HepG2 (cell line): ENCODE measurements at regions not wholly inside any gene's neighbourhood (a gene's known extent, or its start where the extent isn't known, plus 50 kb on each side); places are given as distances from the start of the nearest gene placed in this dataset.

Experiments
- ATAC-seq: fragments of 200-7000 bp; cut with Tn5 transposase; 3 replicates; pipeline ENCODE4 v1.9.1; 2020; ENCODE audit warnings: mild to moderate bottlenecking, moderate library complexity
- BruUV-seq: library from RNA; stranded (reverse); fragments of 400-500 nt; replicated peaks from 2 replicates; lab custom pipeline; 2021; lab: Mats Ljungman, UMichigan
- CTCF ChIA-PET: fragments of 300-600 bp; formaldehyde crosslinking; extraction: SDS; loops from one replicate; lab custom pipeline; 2021; ENCODE audit warnings: low total read pairs, inconsistent platforms, low intra/inter-chr PET ratio; lab: Yijun Ruan, JAX
- POLR2A ChIA-PET: fragments of 350-600 bp; sonication (Branson Sonifier 250); formaldehyde crosslinking; loops from one replicate; lab custom pipeline; 2020; ENCODE audit warnings: antibody characterized with exemption, inconsistent platforms; lab: Yijun Ruan, JAX
- DNase-seq: peaks from one replicate; pipeline ENCODE4 v3.0.0-alpha.2; 2015; ENCODE audit warnings: low spot score
- FAIRE-seq: peaks from 3 replicates; lab custom pipeline; 2011; peaks lifted over from hg19 to GRCh38; lab: Jason Lieb, UNC
- H2AFZ ChIP-seq: one replicate; pipeline ENCODE4 v1.6.1; 2011; ENCODE audit warnings: low read length, inconsistent platforms
- H3K27ac ChIP-seq: fragments of 300-600 bp; 3 replicates; pipeline ENCODE4 v1.8.0; 2011; ENCODE audit warnings: mixed run types, mild to moderate bottlenecking, mixed read lengths, low read length, inconsistent platforms; ENCODE audit not compliant: insufficient read depth; ENCODE audit errors: extremely low read length
- H3K27me3 ChIP-seq, 2 experiments: fragments of 200-600 bp in 1 of 2; 2 replicates in 1 of 2; 3 replicates in 1 of 2; pipeline versions ENCODE4 v1.6.0 to v1.8.0; 2011; ENCODE audit warnings: low read length in 2 of 2, mild to moderate bottlenecking in 2 of 2, moderate library complexity in 2 of 2, inconsistent platforms in 1 of 2; ENCODE audit not compliant: insufficient read depth in 2 of 2, control insufficient read depth in 1 of 2
- H3K36me3 ChIP-seq, 2 experiments: fragments of 200-600 bp in 1 of 2; replicated peaks in 1 of 2; 2 replicates in 1 of 2; 3 replicates in 1 of 2; pipeline versions ENCODE4 v1.5.1 to v1.8.0; 2011; ENCODE audit warnings: low read length in 2 of 2, inconsistent platforms in 1 of 2; ENCODE audit not compliant: insufficient read depth in 2 of 2, control insufficient read depth in 1 of 2
- H3K4me1 ChIP-seq: 2 replicates; pipeline ENCODE4 v1.5.1; 2012; ENCODE audit warnings: low read length, inconsistent platforms; ENCODE audit not compliant: insufficient read depth
- H3K4me2 ChIP-seq: 2 replicates; pipeline ENCODE4 v1.6.0; 2011; ENCODE audit warnings: low read depth, low read length, inconsistent platforms
- H3K4me3 ChIP-seq, 3 experiments: fragments of 200-600 bp in 1 of 3; sonication (generic), shearing (Covaris generic) in 1 of 3; replicated peaks in 1 of 3; 2 replicates each; pipeline ENCODE4 v1.5.1; 2011 to 2016; ENCODE audit warnings: low read length in 3 of 3, inconsistent platforms in 2 of 3, low read depth in 2 of 3, mild to moderate bottlenecking in 2 of 3, control low read depth in 1 of 3, mixed read lengths in 1 of 3; ENCODE audit not compliant: insufficient read depth in 1 of 3
- H3K79me2 ChIP-seq: one replicate; pipeline ENCODE4 v1.6.1; 2011; ENCODE audit warnings: low read length, inconsistent platforms; ENCODE audit not compliant: insufficient read depth
- H3K9ac ChIP-seq: 2 replicates; pipeline ENCODE4 v1.6.0; 2011; ENCODE audit warnings: mild to moderate bottlenecking, low read depth, low read length, inconsistent platforms; ENCODE audit not compliant: insufficient read depth
- H3K9me3 ChIP-seq: 2 replicates; pipeline ENCODE4 v1.5.1; 2012; ENCODE audit warnings: mild to moderate bottlenecking, low read length
- H4K20me1 ChIP-seq: 2 replicates; pipeline ENCODE4 v1.6.0; 2011; ENCODE audit warnings: inconsistent platforms, mild to moderate bottlenecking, low read length, moderate library complexity; ENCODE audit not compliant: insufficient read depth
- DNMT1 ChIP-seq: sonication (generic); formaldehyde crosslinking; IDR thresholded peaks from 2 replicates; pipeline ENCODE4 v1.5.1; 2020; ENCODE audit warnings: mild to moderate bottlenecking, missing genetic modification reagents
- FOXA3 ChIP-seq: IDR thresholded peaks from 2 replicates; pipeline ENCODE4 v1.6.1; 2016; ENCODE audit warnings: missing genetic modification reagents, missing compliant biosample characterization
- REXO4 ChIP-seq: sonication (generic); formaldehyde crosslinking; IDR thresholded peaks from 2 replicates; pipeline ENCODE4 v1.8.0; 2022; ENCODE audit warnings: missing genetic modification reagents, mild to moderate bottlenecking, borderline replicate concordance
- TBX3 ChIP-seq: fragments of 450-650 bp; IDR thresholded peaks from 2 replicates; pipeline ENCODE4 v1.6.1; 2017; ENCODE audit warnings: antibody characterized with exemption, mild to moderate bottlenecking, inconsistent platforms, borderline replicate concordance
- ZBTB7B ChIP-seq: sonication (generic); formaldehyde crosslinking; IDR thresholded peaks from 2 replicates; pipeline ENCODE4 v1.4.0; 2020; ENCODE audit warnings: missing genetic modification reagents
- ZFP90 ChIP-seq: sonication (generic); formaldehyde crosslinking; IDR thresholded peaks from 2 replicates; pipeline ENCODE4 v1.8.0; 2022; ENCODE audit warnings: missing genetic modification reagents, mild to moderate bottlenecking, inconsistent platforms, borderline replicate concordance
- ZMAT3 ChIP-seq: sonication (generic); formaldehyde crosslinking; conservative IDR thresholded peaks from 2 replicates; pipeline ENCODE4 v1.7.0; 2021; ENCODE audit warnings: missing genetic modification reagents
- ZNF3 ChIP-seq: IDR thresholded peaks from 2 replicates; pipeline ENCODE4 v1.7.0; 2017; ENCODE audit warnings: inconsistent platforms
- ZNF354B ChIP-seq: sonication (generic); formaldehyde crosslinking; IDR thresholded peaks from 2 replicates; pipeline ENCODE4 v1.8.0; 2022; ENCODE audit warnings: mild to moderate bottlenecking, missing genetic modification reagents
- ZNF879 ChIP-seq: sonication (generic); formaldehyde crosslinking; IDR thresholded peaks from 2 replicates; pipeline ENCODE4 v1.8.1; 2023; ENCODE audit warnings: missing genetic modification reagents
- WGBS: methylation state at CpG from one replicate; pipeline ENCODE4 v1.1.6; 2017; ENCODE audit warnings: low lambda C conversion rate; 5-methylcytosine and 5-hydroxymethylcytosine counted together
- in situ Hi-C: cut with HindIII; loops from 2 replicates; pipeline ENCODE4 v1.10.0; 2017; ENCODE audit warnings: low pct_unique_long_range_greater_than_20kb; ENCODE audit not compliant: extremely low pct_ligation_motif_present
- intact Hi-C: fragments of 100-400 bp; cut with micrococcal nuclease; formaldehyde crosslinking; loops from one replicate; pipeline ENCODE4 v1.10.0; 2022; ENCODE audit not compliant: unreplicated experiment
- TF ChIP-seq, protein P1 (sequence below): sonication (generic); formaldehyde crosslinking; IDR thresholded peaks from 2 replicates; pipeline ENCODE4 v1.5.0; 2020; ENCODE audit warnings: missing genetic modification reagents
- TF ChIP-seq, protein P2 (sequence below): sonication (generic); formaldehyde crosslinking; IDR thresholded peaks from 2 replicates; pipeline ENCODE4 v1.4.0; 2020; ENCODE audit warnings: missing genetic modification reagents, mild to moderate bottlenecking, borderline replicate concordance
- TF ChIP-seq, protein P3 (sequence below): sonication (generic); formaldehyde crosslinking; IDR thresholded peaks from 2 replicates; pipeline ENCODE4 v1.5.0; 2020; ENCODE audit warnings: mild to moderate bottlenecking, missing genetic modification reagents, moderate library complexity
- TF ChIP-seq, protein P4 (sequence below): sonication (generic); formaldehyde crosslinking; IDR thresholded peaks from 2 replicates; pipeline ENCODE4 v1.4.0; 2020; ENCODE audit warnings: mild to moderate bottlenecking, missing genetic modification reagents
- TF ChIP-seq, protein P5 (sequence below): sonication (generic); formaldehyde crosslinking; conservative IDR thresholded peaks from 2 replicates; pipeline ENCODE4 v1.5.0; 2020; ENCODE audit warnings: missing genetic modification reagents

DNA sequence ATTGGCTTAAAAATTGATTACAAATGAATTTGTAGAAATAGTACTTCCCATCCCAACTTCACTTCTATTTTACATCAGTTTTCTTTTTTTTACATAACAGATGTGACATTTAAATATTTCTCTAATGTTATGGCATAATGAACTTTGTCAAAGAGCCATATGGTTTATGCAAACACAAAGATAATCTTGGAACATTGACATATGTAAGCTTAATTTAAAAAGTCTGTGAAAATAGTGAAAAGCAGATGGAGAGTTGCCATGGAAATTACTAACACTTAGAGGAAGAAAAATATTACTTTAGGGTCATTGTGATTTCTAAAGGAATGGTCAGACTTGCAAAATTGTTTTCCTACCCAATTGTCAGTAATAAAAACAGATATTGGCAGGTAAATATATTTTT lies 232.4 kb downstream of the AEBP2 start (continued):
- TF ChIP-seq ZNF3 (CRISPR knock-in tag) = no peak
- TF ChIP-seq FOXA3 = no peak
- TF ChIP-seq, protein P1, sequence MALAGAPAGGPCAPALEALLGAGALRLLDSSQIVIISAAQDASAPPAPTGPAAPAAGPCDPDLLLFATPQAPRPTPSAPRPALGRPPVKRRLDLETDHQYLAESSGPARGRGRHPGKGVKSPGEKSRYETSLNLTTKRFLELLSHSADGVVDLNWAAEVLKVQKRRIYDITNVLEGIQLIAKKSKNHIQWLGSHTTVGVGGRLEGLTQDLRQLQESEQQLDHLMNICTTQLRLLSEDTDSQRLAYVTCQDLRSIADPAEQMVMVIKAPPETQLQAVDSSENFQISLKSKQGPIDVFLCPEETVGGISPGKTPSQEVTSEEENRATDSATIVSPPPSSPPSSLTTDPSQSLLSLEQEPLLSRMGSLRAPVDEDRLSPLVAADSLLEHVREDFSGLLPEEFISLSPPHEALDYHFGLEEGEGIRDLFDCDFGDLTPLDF = no peak
- TF ChIP-seq REXO4 (CRISPR knock-in tag) = no peak
- no peak for TF ChIP-seq ZNF879 (CRISPR knock-in tag)

DNA sequence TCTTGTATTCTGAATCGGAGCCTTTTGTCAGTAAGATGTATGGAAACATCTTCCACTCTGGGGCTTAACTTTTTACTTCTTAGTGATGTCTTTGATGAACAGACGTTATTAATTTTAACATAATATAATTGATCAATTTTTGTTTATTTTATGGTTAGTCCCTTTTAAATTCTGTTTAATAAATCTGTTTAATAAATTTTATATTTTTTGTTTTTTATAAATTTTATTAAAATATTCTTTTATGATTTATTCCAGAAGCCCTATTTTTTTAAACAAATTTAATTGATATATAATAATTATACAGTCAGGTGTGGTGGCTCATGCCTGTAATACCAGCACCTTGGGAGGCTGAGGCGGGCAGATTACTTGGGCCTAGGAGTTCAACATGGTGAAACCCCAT lies 235.1 kb downstream of the AEBP2 start:
- Histone ChIP-seq H3K79me2 (no peaks in the 10 kb centered on the region), H3K27ac (no peak overlapping the region), H3K9ac (no peak overlapping the region), H4K20me1 (no peaks in the 10 kb centered on the region), H3K27me3 (no peaks in the 10 kb centered on the region), H3K4me1 (no peaks in the 10 kb centered on the region), H3K4me2 (no peak overlapping the region), H3K9me3 (no peaks in the 10 kb centered on the region), H3K4me3 (no peak overlapping the region), H3K36me3 (no peaks in the 10 kb centered on the region), H2AFZ (no peak overlapping the region)
- no TSS peak for BruUV-seq
- ATAC-seq = no peak
- intact Hi-C loops (no loop called here), in situ Hi-C loops (no loop called here)
- WGBS = 10% methylated on average over 3 of the region's 3 CpGs
- no peak for FAIRE-seq
- ChIA-PET POLR2A (no interaction called here), CTCF (no interaction called here)
- DNase-seq = no peak
- TF ChIP-seq ZFP90 (CRISPR knock-in tag) (no peak), ZMAT3 (CRISPR knock-in tag) (no peak), ZNF354B (CRISPR knock-in tag) (no peak), DNMT1 (CRISPR knock-in tag) (no peak), TBX3 (no peak), ZBTB7B (CRISPR knock-in tag) (no peak)
- TF ChIP-seq, protein P2, sequence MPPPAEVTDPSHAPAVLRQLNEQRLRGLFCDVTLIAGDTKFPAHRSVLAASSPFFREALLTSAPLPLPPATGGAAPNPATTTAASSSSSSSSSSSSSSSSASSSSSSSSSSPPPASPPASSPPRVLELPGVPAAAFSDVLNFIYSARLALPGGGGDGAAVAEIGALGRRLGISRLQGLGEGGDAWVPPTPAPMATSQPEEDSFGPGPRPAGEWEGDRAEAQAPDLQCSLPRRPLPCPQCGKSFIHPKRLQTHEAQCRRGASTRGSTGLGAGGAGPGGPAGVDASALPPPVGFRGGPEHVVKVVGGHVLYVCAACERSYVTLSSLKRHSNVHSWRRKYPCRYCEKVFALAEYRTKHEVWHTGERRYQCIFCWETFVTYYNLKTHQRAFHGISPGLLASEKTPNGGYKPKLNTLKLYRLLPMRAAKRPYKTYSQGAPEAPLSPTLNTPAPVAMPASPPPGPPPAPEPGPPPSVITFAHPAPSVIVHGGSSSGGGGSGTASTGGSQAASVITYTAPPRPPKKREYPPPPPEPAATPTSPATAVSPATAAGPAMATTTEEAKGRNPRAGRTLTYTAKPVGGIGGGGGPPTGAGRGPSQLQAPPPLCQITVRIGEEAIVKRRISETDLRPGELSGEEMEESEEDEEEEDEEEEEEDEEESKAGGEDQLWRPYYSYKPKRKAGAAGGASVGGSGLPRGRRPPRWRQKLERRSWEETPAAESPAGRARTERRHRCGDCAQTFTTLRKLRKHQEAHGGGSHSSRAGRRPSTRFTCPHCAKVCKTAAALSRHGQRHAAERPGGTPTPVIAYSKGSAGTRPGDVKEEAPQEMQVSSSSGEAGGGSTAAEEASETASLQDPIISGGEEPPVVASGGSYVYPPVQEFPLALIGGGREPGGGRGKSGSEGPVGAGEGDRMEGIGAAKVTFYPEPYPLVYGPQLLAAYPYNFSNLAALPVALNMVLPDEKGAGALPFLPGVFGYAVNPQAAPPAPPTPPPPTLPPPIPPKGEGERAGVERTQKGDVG (CRISPR knock-in tag) = no peak
- TF ChIP-seq, protein P3, sequence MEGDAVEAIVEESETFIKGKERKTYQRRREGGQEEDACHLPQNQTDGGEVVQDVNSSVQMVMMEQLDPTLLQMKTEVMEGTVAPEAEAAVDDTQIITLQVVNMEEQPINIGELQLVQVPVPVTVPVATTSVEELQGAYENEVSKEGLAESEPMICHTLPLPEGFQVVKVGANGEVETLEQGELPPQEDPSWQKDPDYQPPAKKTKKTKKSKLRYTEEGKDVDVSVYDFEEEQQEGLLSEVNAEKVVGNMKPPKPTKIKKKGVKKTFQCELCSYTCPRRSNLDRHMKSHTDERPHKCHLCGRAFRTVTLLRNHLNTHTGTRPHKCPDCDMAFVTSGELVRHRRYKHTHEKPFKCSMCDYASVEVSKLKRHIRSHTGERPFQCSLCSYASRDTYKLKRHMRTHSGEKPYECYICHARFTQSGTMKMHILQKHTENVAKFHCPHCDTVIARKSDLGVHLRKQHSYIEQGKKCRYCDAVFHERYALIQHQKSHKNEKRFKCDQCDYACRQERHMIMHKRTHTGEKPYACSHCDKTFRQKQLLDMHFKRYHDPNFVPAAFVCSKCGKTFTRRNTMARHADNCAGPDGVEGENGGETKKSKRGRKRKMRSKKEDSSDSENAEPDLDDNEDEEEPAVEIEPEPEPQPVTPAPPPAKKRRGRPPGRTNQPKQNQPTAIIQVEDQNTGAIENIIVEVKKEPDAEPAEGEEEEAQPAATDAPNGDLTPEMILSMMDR (CRISPR knock-in tag) = no peak
- TF ChIP-seq, protein P4, sequence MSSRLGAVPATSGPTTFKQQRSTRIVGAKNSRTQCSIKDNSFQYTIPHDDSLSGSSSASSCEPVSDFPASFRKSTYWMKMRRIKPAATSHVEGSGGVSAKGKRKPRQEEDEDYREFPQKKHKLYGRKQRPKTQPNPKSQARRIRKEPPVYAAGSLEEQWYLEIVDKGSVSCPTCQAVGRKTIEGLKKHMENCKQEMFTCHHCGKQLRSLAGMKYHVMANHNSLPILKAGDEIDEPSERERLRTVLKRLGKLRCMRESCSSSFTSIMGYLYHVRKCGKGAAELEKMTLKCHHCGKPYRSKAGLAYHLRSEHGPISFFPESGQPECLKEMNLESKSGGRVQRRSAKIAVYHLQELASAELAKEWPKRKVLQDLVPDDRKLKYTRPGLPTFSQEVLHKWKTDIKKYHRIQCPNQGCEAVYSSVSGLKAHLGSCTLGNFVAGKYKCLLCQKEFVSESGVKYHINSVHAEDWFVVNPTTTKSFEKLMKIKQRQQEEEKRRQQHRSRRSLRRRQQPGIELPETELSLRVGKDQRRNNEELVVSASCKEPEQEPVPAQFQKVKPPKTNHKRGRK (CRISPR knock-in tag) = no peak
- TF ChIP-seq, protein P5, sequence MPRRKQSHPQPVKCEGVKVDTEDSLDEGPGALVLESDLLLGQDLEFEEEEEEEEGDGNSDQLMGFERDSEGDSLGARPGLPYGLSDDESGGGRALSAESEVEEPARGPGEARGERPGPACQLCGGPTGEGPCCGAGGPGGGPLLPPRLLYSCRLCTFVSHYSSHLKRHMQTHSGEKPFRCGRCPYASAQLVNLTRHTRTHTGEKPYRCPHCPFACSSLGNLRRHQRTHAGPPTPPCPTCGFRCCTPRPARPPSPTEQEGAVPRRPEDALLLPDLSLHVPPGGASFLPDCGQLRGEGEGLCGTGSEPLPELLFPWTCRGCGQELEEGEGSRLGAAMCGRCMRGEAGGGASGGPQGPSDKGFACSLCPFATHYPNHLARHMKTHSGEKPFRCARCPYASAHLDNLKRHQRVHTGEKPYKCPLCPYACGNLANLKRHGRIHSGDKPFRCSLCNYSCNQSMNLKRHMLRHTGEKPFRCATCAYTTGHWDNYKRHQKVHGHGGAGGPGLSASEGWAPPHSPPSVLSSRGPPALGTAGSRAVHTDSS (CRISPR knock-in tag) = no peak
